Thyroid gland (tissue), 4 donors: ENCODE measurements at regions not wholly inside any gene's neighbourhood (a gene's known extent, or its start where the extent isn't known, plus 50 kb on each side); places are given as distances from the start of the nearest gene placed in this dataset.

Experiments used
- DNase-seq, 2 donors: peaks; one replicate each; pipeline ENCODE4 v3.0.0-alpha.2; 2019
- H3K27ac ChIP-seq, 3 donors: fragments of 200-600 bp; sonication (generic); 1 replicate in 2 of 3; 2 replicates in 1 of 3; pipeline ENCODE4 v1.5.1; 2016 to 2019; ENCODE audit warnings: mild to moderate bottlenecking in 1 of 3, moderate library complexity in 1 of 3
- H3K27me3 ChIP-seq: fragments of 200-600 bp; sonication (generic); one replicate; pipeline ENCODE4 v1.5.1; 2019
- H3K36me3 ChIP-seq, 2 donors: fragments of 200-600 bp; sonication (generic); one replicate each; pipeline ENCODE4 v1.5.1; 2016 to 2019
- H3K4me1 ChIP-seq, 2 donors: fragments of 200-600 bp; sonication (generic); one replicate each; pipeline ENCODE4 v1.5.1; 2017 to 2019
- H3K4me3 ChIP-seq, 3 donors: fragments of 200-600 bp; sonication (generic); replicated peaks in 1 of 3; 1 replicate in 2 of 3; 2 replicates in 1 of 3; pipeline ENCODE4 v1.5.1; 2016; ENCODE audit warnings: mild to moderate bottlenecking in 1 of 3
- H3K9me3 ChIP-seq: fragments of 200-600 bp; sonication (generic); one replicate; pipeline ENCODE4 v1.5.1; 2017
- CTCF ChIP-seq, 6 experiments: fragments of 200-600 bp in 3 of 6; fragments of 450-650 bp in 3 of 6; sonication (generic) in 3 of 6; IDR thresholded peaks; one replicate each; pipeline ENCODE4 v1.5.1; 2016 to 2019; ENCODE audit warnings: antibody characterized with exemption in 6 of 6, mild to moderate bottlenecking in 2 of 6, inconsistent platforms in 1 of 6, moderate library complexity in 1 of 6
- POLR2A ChIP-seq, 2 donors: fragments of 450-650 bp; IDR thresholded peaks; one replicate each; pipeline ENCODE4 v1.6.1; 2017; ENCODE audit warnings: antibody characterized with exemption in 2 of 2, mild to moderate bottlenecking in 2 of 2, moderate library complexity in 1 of 2
- WGBS, 2 donors: methylation state at CpG; one replicate each; pipeline ENCODE4 v1.1.5; 2017; 5-methylcytosine and 5-hydroxymethylcytosine counted together
- intact Hi-C: fragments of 100-400 bp; cut with DNase I; formaldehyde crosslinking; loops from one replicate; pipeline ENCODE4 v1.15.1; 2023

GRCh38 chr4:23741681-23742191 is 148.1 kb downstream of the PPARGC1A start:
- Histone ChIP-seq H3K4me1 (no peaks in the 10 kb centered on the region), H3K9me3 (no peaks in the 10 kb centered on the region), H3K4me3 (no peak overlapping the region), H3K27ac (no peak overlapping the region), H3K27me3 (no peaks in the 10 kb centered on the region), H3K36me3 (no peaks in the 10 kb centered on the region)
- intact Hi-C loops: no loop called here
- no peak for TF ChIP-seq CTCF (IDR thresholded peaks at IDR 0.05)
- TF ChIP-seq POLR2A (IDR thresholded peaks at IDR 0.05): no peak
- DNase-seq: no peak

DNA sequence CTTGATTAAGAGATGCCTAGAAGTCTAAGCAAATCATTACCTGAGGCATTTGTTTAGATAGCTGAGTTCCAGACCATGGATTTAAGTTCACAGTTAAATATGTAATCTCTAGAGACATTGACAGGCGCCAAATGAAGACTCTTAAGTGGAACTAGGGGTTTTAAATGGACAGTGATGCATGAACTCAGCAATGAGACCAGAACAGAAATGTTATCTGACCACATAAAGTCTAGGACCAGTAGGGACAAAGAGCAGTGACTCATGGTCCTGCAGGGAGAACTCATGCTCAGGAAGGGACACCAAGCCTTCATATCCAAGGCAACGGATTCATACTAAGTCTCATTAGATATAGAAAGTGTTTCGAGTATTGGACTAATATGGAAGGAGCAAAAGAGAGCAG is 152.3 kb downstream of the PPARGC1A start:
- no peak for TF ChIP-seq CTCF (IDR thresholded peaks at IDR 0.05)
- no peak for TF ChIP-seq POLR2A (IDR thresholded peaks at IDR 0.05)
- no peaks in the 10 kb centered on the region for H3K27me3 ChIP-seq
- intact Hi-C loops: no loop called here
- no peaks in the 10 kb centered on the region for H3K36me3 ChIP-seq
- no peaks in the 10 kb centered on the region for H3K9me3 ChIP-seq
- no peak overlapping the region for H3K4me3 ChIP-seq
- H3K27ac ChIP-seq: no peak overlapping the region
- H3K4me1 ChIP-seq: no peaks in the 10 kb centered on the region
- no peak for DNase-seq
- WGBS, 2 donors: 63 to 94% methylated on average over 3 of the region's 3 CpGs

DNA sequence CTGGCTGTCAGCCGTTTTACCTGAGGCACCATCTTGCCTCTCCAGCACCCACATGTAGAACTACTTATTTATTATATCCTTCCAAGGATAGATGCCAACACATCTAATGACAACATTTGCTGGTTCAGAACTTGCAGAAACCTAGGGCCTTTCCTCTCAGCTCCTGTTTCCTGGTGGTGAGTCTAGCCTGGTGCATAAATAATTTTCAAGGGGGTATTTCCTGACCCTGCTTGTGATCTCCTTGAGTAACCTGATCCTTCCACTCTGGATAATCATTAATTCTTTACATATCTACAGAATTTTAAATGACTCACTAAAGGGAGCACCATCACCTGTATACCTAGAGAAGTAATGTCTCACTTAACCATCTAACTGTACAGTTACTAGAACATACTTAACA is 153.4 kb downstream of the PPARGC1A start:
- Histone ChIP-seq H3K9me3 (no peaks in the 10 kb centered on the region), H3K27ac (no peak overlapping the region), H3K27me3 (no peaks in the 10 kb centered on the region), H3K4me1 (no peaks in the 10 kb centered on the region), H3K36me3 (no peaks in the 10 kb centered on the region), H3K4me3 (no peak overlapping the region)
- TF ChIP-seq POLR2A (IDR thresholded peaks at IDR 0.05) (no peak), CTCF (IDR thresholded peaks at IDR 0.05) (no peak)
- intact Hi-C loops: no loop called here
- WGBS, 2 donors: 83% methylated on average over 1 of the region's 1 CpG
- no peak for DNase-seq

- no peak overlapping the region for H3K4me3 ChIP-seq
- intact Hi-C loops: no loop called here
- no peak for DNase-seq
- no peaks in the 10 kb centered on the region for H3K4me1 ChIP-seq
- H3K36me3 ChIP-seq: no peaks in the 10 kb centered on the region
- no peaks in the 10 kb centered on the region for H3K27me3 ChIP-seq
- H3K9me3 ChIP-seq: no peaks in the 10 kb centered on the region
- no peak overlapping the region for H3K27ac ChIP-seq
- 44 to 78% methylated on average over 1 of the region's 1 CpG for WGBS, 2 donors
- TF ChIP-seq POLR2A (IDR thresholded peaks at IDR 0.05): no peak
- TF ChIP-seq CTCF (IDR thresholded peaks at IDR 0.05): no peak
Measured at GRCh38 chr4:23734000-23734399, 155.8 kb downstream of the PPARGC1A start.

- H3K9me3 ChIP-seq: no peaks in the 10 kb centered on the region
- TF ChIP-seq CTCF (IDR thresholded peaks at IDR 0.05) (no peak), POLR2A (IDR thresholded peaks at IDR 0.05) (no peak)
- DNase-seq: no peak
- H3K27ac ChIP-seq: no peak overlapping the region
- intact Hi-C loops: no loop called here
- no peaks in the 10 kb centered on the region for H3K4me1 ChIP-seq
- no peaks in the 10 kb centered on the region for H3K36me3 ChIP-seq
- H3K4me3 ChIP-seq: no peak overlapping the region
- WGBS, 2 donors: 81 to 85% methylated on average over 2 of the region's 2 CpGs
- no peaks in the 10 kb centered on the region for H3K27me3 ChIP-seq
Measured at GRCh38 chr4:23733476-23733875, 156.4 kb downstream of the PPARGC1A start.
